Stimulated activated CD4-positive, alpha-beta T cell treated with anti-CD3 and anti-CD28 coated beads, Interleukin-12 subunit alpha, Interleukin-12 subunit beta, amount 100 ng/mL, for 48 hours (primary cell): ENCODE measurements at regions not wholly inside any gene's neighbourhood (a gene's known extent, or its start where the extent isn't known, plus 50 kb on each side); places are given as distances from the start of the nearest gene placed in this dataset.

Experiments used
- DNase-seq, 3 donors: peaks; one replicate each; pipeline ENCODE4 v3.0.0-alpha.2; 2020; ENCODE audit warnings: low read depth in 2 of 3, low spot score in 1 of 3

- DNase-seq, result no peak
Measured at GRCh38 chr1:96992871-96993270, 271.3 kb downstream of the PTBP2 start.

- DNase-seq, result no peak
Measured at GRCh38 chr1:96995351-96995750, 273.8 kb downstream of the PTBP2 start.

- no peak for DNase-seq
Measured at GRCh38 chr1:96996001-96996400, 274.4 kb downstream of the PTBP2 start.

- DNase-seq, result no peak
Measured at GRCh38 chr1:96997717-96998116, 276.1 kb downstream of the PTBP2 start.

- DNase-seq, result no peak
Measured at GRCh38 chr1:96998466-96998865, 276.9 kb downstream of the PTBP2 start.

- DNase-seq, result no peak
Measured at GRCh38 chr1:96999191-96999590, 277.6 kb downstream of the PTBP2 start.

- no peak for DNase-seq
Measured at GRCh38 chr1:97004054-97004453, 282.5 kb downstream of the PTBP2 start.

- DNase-seq, result no peak
Measured at GRCh38 chr1:97004743-97005142, 283.2 kb downstream of the PTBP2 start.

GRCh38 chr1:97006044-97006661, 284.6 kb downstream of the PTBP2 start:
- no peak for DNase-seq

- DNase-seq, result no peak
Measured at GRCh38 chr1:97007840-97008604, 286.4 kb downstream of the PTBP2 start.

GRCh38 chr1:97010566-97011264, 289.1 kb downstream of the PTBP2 start:
- DNase-seq, result no peak

GRCh38 chr1:97013136-97013535, 291.6 kb downstream of the PTBP2 start:
- DNase-seq, result no peak

GRCh38 chr1:97013941-97014340, 292.4 kb downstream of the PTBP2 start:
- DNase-seq, result no peak

- DNase-seq, result no peak
Measured at GRCh38 chr1:97014426-97014825, 292.8 kb downstream of the PTBP2 start.

GRCh38 chr1:97017895-97018294, 296.3 kb downstream of the PTBP2 start:
- no peak for DNase-seq
